Caki2 (cell line): ENCODE measurements at regions not wholly inside any gene's neighbourhood (a gene's known extent, or its start where the extent isn't known, plus 50 kb on each side); places are given as distances from the start of the nearest gene placed in this dataset.

Source experiments
- DNase-seq: peaks from one replicate; pipeline ENCODE4 v3.0.0-alpha.2; 2015; ENCODE audit warnings: low read depth
- in situ Hi-C: cut with HindIII; loops from 2 replicates; pipeline ENCODE4 v1.10.0; 2016; ENCODE audit warnings: low sequenced_read_pairs, low pct_unique_long_range_greater_than_20kb, mixed read lengths

DNA sequence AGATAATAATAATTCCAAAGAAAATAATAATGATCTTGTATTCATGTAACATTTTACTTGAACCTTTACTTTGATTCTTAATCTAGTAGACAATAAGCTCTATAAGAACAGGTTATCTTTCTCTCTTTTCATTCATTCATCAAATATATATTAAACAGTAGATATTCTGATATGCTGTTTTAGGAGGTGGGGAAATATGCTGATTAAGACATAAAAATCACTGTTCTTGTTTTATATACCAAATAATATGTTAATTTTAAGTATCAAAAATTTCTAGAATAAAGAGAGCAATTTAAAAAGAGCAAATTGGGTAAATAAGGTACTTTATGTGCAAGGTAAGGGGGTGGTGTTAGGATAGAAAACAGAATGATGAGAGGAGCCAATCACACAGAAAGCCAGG is 401.9 kb downstream of the PDHA2 start:
- in situ Hi-C loops, result no loop called here
- no peak for DNase-seq

DNA sequence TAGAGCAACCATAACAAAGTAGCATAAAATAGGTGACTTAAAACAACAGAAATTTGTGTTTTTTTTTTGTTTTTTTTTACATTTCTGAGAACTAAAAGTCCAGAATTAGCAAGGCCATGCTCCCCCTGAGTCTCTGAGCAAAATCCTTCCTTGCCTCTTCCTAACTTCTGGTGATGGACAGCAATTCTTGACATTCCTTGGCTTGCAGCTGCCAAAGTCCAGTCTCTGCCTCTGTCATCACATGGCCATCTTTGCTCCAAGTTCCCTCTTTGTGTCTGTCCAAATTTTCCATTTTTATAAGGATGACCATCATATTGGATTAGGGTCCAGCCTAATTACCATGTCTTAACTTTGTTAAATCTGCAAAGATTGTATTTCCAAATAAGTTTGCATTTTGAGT is 407.2 kb downstream of the PDHA2 start:
- no peak for DNase-seq
- in situ Hi-C loops, result no loop called here

DNA sequence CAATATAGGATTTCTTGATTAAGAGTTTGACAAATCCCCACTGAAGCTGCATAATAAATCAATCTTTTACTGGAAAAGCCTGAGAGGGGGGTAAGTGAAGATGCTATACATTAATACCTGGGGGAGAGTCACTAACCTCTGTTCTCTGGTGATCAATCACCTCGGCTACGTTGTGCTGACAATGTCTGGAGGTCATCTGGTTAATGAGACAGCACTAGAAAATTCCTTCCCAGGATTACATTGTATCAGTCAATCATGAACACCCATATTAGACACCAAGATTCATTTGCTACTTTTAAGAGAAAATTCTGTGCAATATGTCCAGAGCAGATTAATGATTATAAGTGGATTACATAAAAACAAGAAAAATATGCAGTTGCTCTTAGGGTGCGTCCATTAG is 408.3 kb downstream of the PDHA2 start:
- in situ Hi-C loops, result no loop called here

DNA sequence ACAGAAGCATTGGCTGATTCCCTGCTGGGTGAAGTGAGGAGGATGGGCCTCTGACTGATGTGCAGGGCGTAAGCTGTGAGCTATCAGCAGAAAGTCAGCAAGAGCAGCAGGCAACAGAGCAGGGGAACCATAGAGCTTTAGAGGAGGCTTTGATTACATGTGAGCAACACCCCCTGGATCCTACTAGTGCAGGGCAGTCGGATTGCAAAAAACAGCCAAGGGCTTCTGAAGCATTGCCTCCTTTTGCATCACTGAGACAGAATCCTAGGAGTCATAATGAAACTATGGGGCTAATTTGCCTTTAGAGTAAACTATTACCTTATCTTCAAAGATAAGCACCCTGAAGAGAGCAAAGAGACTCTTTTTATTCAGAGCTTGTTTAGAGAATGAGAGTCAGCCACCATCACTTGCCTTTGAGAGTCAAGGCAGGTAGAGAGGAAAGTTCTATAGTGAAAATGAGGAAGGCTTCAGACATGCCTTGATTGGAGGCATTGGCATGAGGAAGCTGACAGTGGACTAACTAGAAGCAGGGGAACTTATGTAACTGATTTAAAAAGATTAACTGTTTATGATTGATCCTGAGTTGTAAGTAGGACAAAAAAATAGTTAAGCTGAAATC is 420.3 kb downstream of the PDHA2 start:
- in situ Hi-C loops, result no loop called here
- DNase-seq, result no peak

More for the DNA sequence above, 408.3 kb downstream of the PDHA2 start:
- DNase-seq, result no peak

DNA sequence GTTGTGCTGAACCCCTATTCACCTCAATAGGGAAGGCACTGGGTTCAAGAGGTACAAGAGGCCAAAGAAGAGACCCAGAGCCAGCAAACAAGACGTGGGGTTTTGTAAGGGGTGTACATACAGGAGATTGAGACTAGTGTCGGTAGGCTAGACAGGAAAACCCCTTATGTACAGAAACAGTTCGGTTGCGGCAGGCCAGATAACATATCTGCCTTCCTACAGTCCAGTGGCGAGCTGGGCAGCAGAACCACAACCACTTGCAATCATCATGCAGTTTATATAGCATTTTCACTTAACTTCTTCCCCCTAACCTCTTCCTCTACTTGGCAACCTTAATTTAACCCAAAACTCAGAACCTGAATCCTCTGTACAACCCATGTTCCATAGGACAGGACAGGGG is 422.2 kb downstream of the PDHA2 start:
- no peak for DNase-seq
- in situ Hi-C loops, result no loop called here

DNA sequence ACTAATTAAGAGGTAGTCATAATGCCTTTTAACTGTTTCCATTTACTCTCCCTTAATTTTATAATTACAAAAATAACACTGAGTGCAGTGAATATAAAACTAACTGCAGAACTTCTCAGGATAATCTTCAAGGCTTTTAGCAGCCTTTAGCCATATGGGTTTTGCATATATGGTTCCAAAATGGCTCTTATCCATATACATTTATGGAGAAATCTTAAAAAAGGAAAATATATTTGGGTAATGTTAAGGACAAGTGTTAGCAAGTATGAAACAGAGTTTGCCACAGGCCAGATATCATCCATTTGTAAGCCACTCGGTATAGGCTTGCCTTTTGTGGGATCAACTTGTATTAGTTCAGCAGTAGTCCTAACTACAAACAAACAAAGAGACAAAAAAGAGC is 423.4 kb downstream of the PDHA2 start:
- in situ Hi-C loops, result no loop called here
- no peak for DNase-seq

DNA sequence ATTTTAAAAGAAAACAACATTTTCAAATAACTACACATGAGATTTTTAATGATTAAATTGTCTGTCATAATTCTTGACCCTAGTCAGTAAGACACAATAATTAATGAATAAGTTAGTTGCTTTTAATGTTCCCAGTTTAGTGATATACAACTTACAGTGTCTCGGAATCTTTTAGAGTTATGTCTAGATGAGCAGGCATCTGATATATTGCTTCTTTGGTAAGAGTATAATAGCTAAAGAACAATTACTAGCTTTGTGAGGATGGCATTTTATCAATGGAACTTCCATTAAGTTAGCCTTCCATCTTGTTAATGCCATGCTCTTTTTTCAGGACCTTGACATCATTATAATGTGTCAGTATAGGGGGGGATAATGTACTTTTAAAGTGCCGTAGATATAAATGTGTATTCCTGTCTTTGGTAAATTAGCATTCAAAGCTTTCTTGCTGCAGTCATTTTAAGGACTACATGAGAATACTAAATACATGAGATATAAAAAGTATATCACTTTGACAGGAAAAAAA is 425.1 kb downstream of the PDHA2 start:
- no peak for DNase-seq
- in situ Hi-C loops, result no loop called here

DNA sequence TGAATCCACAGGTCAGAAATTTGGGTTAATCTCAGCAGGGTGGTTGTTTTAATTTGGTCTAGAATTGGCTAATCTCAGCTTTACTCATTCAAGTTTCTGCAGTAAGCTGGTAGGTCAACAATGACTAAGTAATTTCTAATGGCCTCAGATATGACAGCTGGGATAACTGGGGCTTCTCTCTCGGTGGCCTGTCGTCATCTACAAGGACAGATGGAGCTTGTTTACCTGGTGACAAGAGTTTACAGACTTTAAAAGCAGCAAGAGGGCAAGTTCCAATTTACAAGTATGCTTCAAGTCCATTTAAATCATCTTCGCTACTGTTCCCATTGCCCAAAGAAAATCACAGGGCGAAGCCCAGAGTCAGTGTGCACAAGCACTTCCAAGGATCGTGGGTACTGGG is 453.9 kb downstream of the PDHA2 start:
- no peak for DNase-seq

DNA sequence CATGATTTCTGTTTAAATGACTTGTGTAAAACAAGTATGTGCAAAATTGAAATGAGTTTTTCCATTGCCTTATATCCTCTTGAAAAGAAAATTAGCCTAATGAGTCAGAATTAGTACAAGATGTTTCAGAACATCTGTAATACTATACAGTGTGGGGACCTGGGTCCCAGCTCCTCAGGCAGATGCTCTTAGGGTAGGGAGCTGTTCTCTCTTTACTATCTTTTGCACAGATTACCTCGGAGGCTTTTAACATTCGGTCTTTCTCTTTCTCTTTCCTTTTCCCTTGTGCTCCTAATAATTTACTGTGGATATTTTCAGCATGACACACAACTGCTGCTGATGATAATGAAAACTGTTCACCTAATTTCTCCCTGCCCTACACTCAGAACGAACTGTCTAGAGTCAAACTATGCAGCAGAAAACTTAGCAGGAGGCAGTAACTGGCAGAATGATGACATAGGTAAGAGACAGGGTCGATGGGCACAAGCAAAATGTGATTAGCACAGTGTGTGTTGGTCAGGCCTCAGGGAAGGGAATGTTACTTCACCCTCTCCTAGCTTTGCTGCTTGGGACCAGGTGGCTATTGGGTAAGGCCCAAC is 455.3 kb downstream of the PDHA2 start:
- no peak for DNase-seq
- in situ Hi-C loops, result no loop called here

More for the DNA sequence above, 453.9 kb downstream of the PDHA2 start:
- in situ Hi-C loops, result no loop called here

DNA sequence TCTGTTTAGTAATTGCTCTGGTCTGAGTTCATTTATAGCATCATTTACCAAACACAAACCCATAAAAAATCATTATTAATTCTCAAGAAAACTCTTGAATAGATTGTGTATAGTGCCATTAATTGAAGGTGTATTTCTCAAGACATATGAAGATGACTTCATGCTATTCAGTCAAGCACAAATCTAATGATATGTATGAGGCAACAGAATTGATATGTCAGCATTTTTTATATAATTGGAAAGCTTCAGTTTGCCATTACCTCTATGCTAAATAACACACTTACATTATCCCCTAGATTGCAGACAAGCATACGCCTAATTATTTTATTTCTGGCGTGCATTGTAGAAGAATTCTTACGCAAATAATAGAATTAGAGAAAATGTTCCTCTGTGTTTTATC is 461.8 kb downstream of the PDHA2 start:
- DNase-seq, result no peak
- in situ Hi-C loops, result no loop called here

DNA sequence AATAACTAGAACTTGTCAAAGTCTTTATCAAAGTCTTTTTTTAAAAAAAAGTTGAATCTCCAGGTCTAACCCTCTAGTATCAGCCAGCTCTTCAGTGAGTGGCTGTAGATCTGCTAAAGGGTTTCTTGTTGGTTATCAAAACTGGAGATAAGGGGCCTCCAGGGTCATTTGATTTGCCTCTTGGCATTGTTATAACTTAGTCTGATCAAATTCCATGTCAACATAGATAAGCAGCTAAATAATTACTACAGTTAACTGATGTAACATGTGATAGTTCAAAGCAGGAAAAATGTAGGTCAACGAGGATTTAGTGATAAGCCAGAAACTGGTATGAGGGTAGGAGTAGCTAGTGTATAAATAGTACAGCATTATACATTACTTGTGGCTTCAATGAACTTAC is 465.1 kb downstream of the PDHA2 start:
- DNase-seq, result no peak
- in situ Hi-C loops, result no loop called here

DNA sequence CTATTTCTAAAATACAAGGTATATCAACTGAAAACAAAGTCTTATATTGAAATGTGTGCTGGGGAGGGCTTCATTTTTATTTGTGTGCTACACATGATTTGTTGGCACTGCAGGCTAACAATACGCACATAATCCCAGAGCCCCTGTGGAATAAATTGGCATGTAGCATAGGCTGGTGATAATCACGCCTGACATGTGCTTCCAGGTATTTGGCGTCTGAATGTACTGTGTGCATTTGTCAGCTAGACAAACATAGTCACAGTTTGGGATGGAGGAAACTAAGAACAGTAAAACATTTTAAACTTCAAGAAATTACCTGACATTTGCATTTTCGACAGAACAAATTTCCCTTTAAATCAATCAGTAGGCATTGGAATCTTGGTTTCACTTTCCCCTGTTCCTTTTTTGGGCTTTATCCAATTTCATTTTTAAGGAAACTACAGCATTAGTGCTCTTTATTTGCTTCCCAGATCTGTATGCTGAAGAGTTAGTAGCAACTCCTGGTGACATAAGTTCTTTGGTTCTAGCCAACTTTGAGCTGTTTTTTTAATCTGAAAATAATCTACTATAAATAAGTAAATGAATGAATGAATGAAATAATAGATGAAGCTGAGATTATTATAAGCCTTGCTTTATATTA is 472.3 kb downstream of the PDHA2 start:
- DNase-seq, result no peak
- in situ Hi-C loops, result no loop called here

DNA sequence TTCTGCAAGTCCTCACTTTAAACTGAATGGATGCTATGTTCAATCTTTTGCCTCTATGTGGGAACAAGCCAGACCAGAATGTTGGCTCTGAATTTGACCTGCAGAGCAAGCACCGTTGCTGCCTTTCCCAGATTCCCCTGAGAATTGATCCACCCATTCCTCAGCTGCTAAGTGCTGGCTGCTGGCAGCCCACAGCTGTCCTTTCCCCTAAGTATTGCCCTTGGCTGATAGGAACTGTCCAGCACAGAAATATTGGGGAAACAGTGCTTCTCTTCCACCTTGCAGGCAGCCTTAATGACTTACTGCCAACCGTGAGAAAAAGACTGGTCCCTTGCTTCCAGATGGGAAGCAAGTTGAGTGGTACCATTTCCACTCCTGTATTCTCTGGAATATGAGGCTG is 475.9 kb downstream of the PDHA2 start:
- no peak for DNase-seq
- in situ Hi-C loops, result no loop called here

DNA sequence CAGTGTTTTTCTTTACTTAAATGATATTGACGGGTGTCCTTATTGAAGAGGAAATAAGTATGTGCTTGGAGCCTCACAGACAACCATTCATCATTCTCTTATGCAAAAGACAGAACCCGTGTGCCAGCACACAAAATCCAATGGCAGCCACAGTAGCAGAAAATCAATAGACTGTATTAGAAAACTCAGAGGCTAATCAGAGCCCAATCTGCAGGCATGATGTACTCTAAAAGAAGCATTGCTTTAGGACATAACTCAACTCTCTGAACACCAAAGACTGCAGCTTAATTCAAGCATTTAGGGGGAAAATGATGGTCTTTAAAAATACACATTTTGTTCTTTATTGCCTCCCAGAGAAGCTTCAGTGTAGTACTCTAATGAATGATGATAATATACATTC is 476.9 kb downstream of the PDHA2 start:
- no peak for DNase-seq
- in situ Hi-C loops, result no loop called here

DNA sequence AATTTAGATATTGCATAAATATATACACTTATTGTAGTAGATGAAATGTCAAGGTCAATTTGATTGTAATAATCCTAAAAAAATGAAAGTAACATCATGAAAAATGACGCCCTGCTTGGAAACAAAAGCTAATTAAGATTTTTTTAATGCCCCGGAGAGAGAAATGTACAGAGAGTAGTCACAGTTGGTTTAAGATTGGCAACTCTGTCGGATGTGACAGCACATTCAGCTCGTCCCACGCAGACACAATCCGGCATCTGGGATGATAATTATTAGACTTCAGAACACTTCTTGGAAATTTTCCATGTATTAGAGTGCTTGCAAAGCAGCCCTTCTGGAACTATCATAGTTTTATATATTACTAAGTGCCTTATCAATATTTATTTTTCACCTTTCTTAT is 478.0 kb downstream of the PDHA2 start:
- in situ Hi-C loops, result no loop called here
- no peak for DNase-seq

DNA sequence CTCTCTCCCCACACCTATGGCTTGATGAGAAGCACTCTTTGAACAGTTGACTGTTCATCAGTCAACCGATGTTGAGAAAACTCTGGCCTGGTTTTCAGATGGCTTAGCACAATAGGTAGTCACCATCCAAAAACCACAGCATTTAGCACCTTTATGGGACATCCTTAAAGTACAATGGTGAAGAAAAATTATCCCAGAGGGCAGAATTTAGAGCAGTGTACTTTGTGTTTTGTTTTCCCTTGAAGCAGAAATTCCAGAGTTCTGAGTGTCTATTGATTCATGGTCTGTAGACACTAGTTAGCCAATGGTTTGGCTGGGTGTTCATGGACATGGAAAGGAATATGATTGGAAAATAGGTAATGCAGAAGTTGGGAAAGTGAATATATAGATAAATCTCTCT is 487.0 kb downstream of the PDHA2 start:
- in situ Hi-C loops, result no loop called here
- no peak for DNase-seq

DNA sequence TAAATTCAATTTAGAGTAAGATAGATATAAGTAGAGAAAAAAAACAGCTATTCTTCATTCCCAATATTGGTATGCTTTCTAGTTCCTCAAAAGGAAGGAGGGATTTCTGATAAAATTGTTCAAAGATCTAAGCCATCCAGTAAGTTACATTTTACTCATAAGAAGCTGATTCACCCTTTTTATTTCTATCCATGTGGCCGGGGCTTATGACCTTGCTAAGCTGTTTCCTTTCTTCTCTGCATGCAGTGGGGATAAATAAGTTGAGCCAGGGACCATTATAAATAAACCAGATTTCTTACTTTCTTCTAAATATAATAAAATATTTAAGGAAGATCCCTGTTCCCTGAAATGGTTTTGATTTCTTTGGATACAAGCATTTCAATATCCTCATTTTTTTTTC is 502.3 kb downstream of the PDHA2 start:
- in situ Hi-C loops, result no loop called here
- no peak for DNase-seq

DNA sequence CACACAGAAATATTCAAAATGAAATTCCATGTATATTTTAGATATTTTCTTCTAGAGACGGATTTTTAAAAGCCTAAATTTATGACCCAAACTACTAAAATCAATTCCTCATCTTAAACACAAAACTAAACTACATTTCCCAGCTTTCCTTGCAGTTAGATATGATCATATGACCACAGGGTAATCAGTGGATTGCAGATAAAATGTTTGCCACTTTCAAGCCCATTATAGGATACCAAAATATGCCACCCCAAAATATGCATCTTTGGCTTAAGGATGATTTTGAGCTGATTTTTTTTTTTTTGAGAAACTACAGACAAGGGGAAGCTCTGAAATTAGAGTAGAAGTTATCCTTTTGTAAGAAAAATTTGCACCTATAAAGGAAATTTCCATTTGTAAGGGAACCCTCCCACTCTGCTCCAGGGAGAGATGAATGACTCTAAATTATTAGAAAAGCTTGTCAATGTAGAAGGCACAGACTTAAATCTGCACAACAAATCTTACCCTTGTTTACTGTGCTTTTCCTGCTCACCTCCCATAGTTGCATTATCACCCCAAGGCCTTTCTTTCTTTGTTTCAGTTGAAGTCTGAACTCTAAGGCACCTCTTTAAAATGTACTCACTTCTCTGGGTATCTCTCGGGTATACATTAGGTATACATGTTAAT is 503.0 kb downstream of the PDHA2 start:
- in situ Hi-C loops, result no loop called here
- no peak for DNase-seq

DNA sequence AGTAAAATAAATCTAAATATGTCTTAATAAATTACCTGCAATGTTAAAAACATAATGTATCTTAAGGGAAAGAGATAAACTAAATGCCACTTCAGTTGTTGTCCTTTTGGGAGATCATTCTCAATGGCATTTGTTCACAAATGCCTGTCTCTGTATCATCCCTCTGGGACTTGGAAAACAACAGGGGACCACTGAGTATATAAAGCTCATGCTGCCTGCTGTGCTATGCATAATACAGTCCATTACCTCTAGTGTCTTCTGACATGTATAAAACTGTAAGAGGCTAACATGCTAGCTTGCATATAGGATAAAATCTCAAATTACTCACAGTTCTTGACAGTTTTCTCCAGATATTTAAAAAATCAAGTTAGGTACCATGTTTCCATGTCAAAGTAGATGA is 503.9 kb downstream of the PDHA2 start:
- DNase-seq, result no peak
- in situ Hi-C loops, result no loop called here
